K562 (cell line): ENCODE measurements at regions not wholly inside any gene's neighbourhood (a gene's known extent, or its start where the extent isn't known, plus 50 kb on each side); places are given as distances from the start of the nearest gene placed in this dataset.
A peak's percentile ranks its signal among the peaks of the same experiment; 100 is the strongest.

Source experiments
- CBX1 ChIP-seq: sonication (generic); IDR thresholded peaks from 2 replicates; pipeline ENCODE4 v1.6.1; 2016; ENCODE audit warnings: antibody characterized with exemption, low read depth, mild to moderate bottlenecking
- CC2D1A ChIP-seq: fragments of 450-650 bp; IDR thresholded peaks from 2 replicates; pipeline ENCODE4 v1.6.1; 2017; ENCODE audit warnings: mild to moderate bottlenecking
- ESRRA ChIP-seq: fragments of 450-650 bp; IDR thresholded peaks from 2 replicates; pipeline ENCODE4 v1.6.1; 2014; ENCODE audit warnings: low read depth, mild to moderate bottlenecking, moderate library complexity, borderline replicate concordance
- FOXP1 ChIP-seq: sonication (generic); formaldehyde crosslinking; IDR thresholded peaks from 2 replicates; pipeline ENCODE4 v1.8.0; 2022; ENCODE audit warnings: mild to moderate bottlenecking, missing genetic modification reagents
- HNRNPL ChIP-seq: fragments of 200-400 bp; formaldehyde crosslinking; IDR thresholded peaks from 2 replicates; pipeline ENCODE4 v1.6.1; 2017; ENCODE audit warnings: low read depth, mild to moderate bottlenecking, low read length
- HNRNPLL ChIP-seq: fragments of 200-400 bp; formaldehyde crosslinking; IDR thresholded peaks from 2 replicates; pipeline ENCODE4 v1.6.1; 2017; ENCODE audit warnings: low read length, low read depth, mild to moderate bottlenecking; ENCODE audit not compliant: poor library complexity, severe bottlenecking
- KLF6 ChIP-seq: fragments of 250-450 bp; sonication (Bioruptor Pico); IDR thresholded peaks from 2 replicates; pipeline ENCODE4 v1.4.0; 2020; ENCODE audit warnings: mild to moderate bottlenecking, moderate library complexity, borderline replicate concordance
- OTX1 ChIP-seq: fragments of 450-650 bp; formaldehyde crosslinking; IDR thresholded peaks from 2 replicates; pipeline ENCODE4 v1.4.0; 2022; ENCODE audit warnings: mild to moderate bottlenecking
- PPARD ChIP-seq: fragments of 250-450 bp; sonication (Bioruptor Pico); IDR thresholded peaks from 2 replicates; pipeline ENCODE4 v1.8.0; 2022; ENCODE audit warnings: inconsistent platforms, mild to moderate bottlenecking, moderate library complexity
- SMARCC2 ChIP-seq: fragments of 450-650 bp; IDR thresholded peaks from 2 replicates; pipeline ENCODE4 v1.6.1; 2017; ENCODE audit warnings: antibody characterized with exemption, moderate library complexity, mild to moderate bottlenecking, low read depth
- SRSF7 ChIP-seq: fragments of 200-400 bp; formaldehyde crosslinking; optimal IDR thresholded peaks from 2 replicates; pipeline ENCODE3; 2017; ENCODE audit warnings: mild to moderate bottlenecking, low read depth, low read length
- TEAD4 ChIP-seq, 2 experiments: sonication (generic) in 1 of 2; formaldehyde crosslinking in 1 of 2; IDR thresholded peaks; 2 replicates each; pipeline versions ENCODE4 v1.6.1 to v1.8.0; 2012 to 2022; ENCODE audit warnings: borderline replicate concordance in 1 of 2, inconsistent platforms in 1 of 2, low read length in 1 of 2, mild to moderate bottlenecking in 1 of 2, missing genetic modification reagents in 1 of 2
- TFAM ChIP-seq: fragments of 250-450 bp; sonication (Bioruptor Pico); conservative IDR thresholded peaks from 2 replicates; pipeline ENCODE4 v1.5.0; 2021; ENCODE audit warnings: mild to moderate bottlenecking, moderate library complexity
- TFAP4 ChIP-seq: sonication (generic); formaldehyde crosslinking; IDR thresholded peaks from 2 replicates; pipeline ENCODE4 v1.8.0; 2022; ENCODE audit warnings: missing genetic modification reagents, mild to moderate bottlenecking, moderate library complexity, borderline replicate concordance
- ZFP36 ChIP-seq: fragments of 150-350 bp; IDR thresholded peaks from 2 replicates; pipeline ENCODE4 v1.6.1; 2018; ENCODE audit warnings: low read length, low read depth; ENCODE audit not compliant: partially characterized antibody
- ZFX ChIP-seq: sonication (generic); formaldehyde crosslinking; IDR thresholded peaks from 2 replicates; pipeline ENCODE4 v1.8.0; 2022; ENCODE audit warnings: mild to moderate bottlenecking, missing genetic modification reagents, moderate library complexity
- ZNF217 ChIP-seq: sonication (generic); formaldehyde crosslinking; IDR thresholded peaks from 2 replicates; pipeline ENCODE4 v1.8.0; 2022; ENCODE audit warnings: mild to moderate bottlenecking, missing genetic modification reagents
- ZNF644 ChIP-seq: fragments of 200-800 bp; sonication (Bioruptor generic); IDR thresholded peaks from 2 replicates; pipeline ENCODE4 v1.6.1; 2016; ENCODE audit warnings: low read depth, missing genetic modification characterization, missing compliant biosample characterization
- ZNF77 ChIP-seq: fragments of 250-450 bp; sonication (Bioruptor Pico); IDR thresholded peaks from 2 replicates; pipeline ENCODE4 v1.5.0; 2020
- TF ChIP-seq, protein P1 (sequence below): fragments of 250-450 bp; sonication (Bioruptor Pico); IDR thresholded peaks from 2 replicates; pipeline ENCODE4 v1.5.0; 2021
- TF ChIP-seq, protein P2 (sequence below): fragments of 250-450 bp; sonication (Bioruptor Pico); IDR thresholded peaks from 2 replicates; pipeline ENCODE4 v1.8.0; 2022; ENCODE audit warnings: moderate library complexity, mild to moderate bottlenecking, inconsistent platforms
- TF ChIP-seq, protein P3 (sequence below): conservative IDR thresholded peaks from 2 replicates; pipeline ENCODE4 v1.6.1; 2011; ENCODE audit warnings: low read depth, mild to moderate bottlenecking, low read length; ENCODE audit not compliant: control insufficient read depth

- TF ChIP-seq, protein P1, sequence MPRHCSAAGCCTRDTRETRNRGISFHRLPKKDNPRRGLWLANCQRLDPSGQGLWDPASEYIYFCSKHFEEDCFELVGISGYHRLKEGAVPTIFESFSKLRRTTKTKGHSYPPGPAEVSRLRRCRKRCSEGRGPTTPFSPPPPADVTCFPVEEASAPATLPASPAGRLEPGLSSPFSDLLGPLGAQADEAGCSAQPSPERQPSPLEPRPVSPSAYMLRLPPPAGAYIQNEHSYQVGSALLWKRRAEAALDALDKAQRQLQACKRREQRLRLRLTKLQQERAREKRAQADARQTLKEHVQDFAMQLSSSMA (CRISPR knock-in tag) = no peak
- no peak for TF ChIP-seq FOXP1 (CRISPR knock-in tag)
- TF ChIP-seq, protein P2, sequence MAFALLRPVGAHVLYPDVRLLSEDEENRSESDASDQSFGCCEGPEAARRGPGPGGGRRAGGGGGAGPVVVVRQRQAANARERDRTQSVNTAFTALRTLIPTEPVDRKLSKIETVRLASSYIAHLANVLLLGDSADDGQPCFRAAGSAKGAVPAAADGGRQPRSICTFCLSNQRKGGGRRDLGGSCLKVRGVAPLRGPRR (CRISPR knock-in tag) = no peak
- TF ChIP-seq TFAP4 (CRISPR knock-in tag) = peak; percentile 57; the same call in 1 of the 2 replicates
- TF ChIP-seq ESRRA = no peak
- peak; percentile 97 for TF ChIP-seq TEAD4 (IDR thresholded peaks at IDR 0.05; ENCODE audit: low read length)
- no peak for TF ChIP-seq TEAD4 (CRISPR knock-in tag; IDR thresholded peaks at IDR 0.05; ENCODE audit: borderline replicate concordance)
- no peak for TF ChIP-seq PPARD (CRISPR knock-in tag)
- no peak for TF ChIP-seq KLF6
- no peak for TF ChIP-seq ZNF77 (CRISPR knock-in tag)
- TF ChIP-seq, protein P3, sequence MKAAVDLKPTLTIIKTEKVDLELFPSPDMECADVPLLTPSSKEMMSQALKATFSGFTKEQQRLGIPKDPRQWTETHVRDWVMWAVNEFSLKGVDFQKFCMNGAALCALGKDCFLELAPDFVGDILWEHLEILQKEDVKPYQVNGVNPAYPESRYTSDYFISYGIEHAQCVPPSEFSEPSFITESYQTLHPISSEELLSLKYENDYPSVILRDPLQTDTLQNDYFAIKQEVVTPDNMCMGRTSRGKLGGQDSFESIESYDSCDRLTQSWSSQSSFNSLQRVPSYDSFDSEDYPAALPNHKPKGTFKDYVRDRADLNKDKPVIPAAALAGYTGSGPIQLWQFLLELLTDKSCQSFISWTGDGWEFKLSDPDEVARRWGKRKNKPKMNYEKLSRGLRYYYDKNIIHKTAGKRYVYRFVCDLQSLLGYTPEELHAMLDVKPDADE = peak; percentile 87; the same call in 1 of the 2 replicates
- peak; percentile 71; the same call in 1 of the 2 replicates for TF ChIP-seq CC2D1A
- TF ChIP-seq CBX1 = no peak
- TF ChIP-seq ZNF217 (CRISPR knock-in tag) = no peak
- peak; percentile 60; the same call in 1 of the 2 replicates for TF ChIP-seq SMARCC2
- TF ChIP-seq ZNF644 (tag) = no peak
- no peak for TF ChIP-seq OTX1 (CRISPR knock-in tag)
- no peak for TF ChIP-seq HNRNPLL
- TF ChIP-seq ZFP36 = no peak
- TF ChIP-seq HNRNPL = no peak
- TF ChIP-seq TFAM (CRISPR knock-in tag) = no peak
- no peak for TF ChIP-seq SRSF7
- no peak for TF ChIP-seq ZFX (CRISPR knock-in tag)
Measured at GRCh38 chr22:49704345-49705215, 123.1 kb downstream of the BRD1 start (continued).
